Bronchial epithelial cell (primary cell): ENCODE measurements at regions not wholly inside any gene's neighbourhood (a gene's known extent, or its start where the extent isn't known, plus 50 kb on each side); places are given as distances from the start of the nearest gene placed in this dataset.

ENCODE experiments used
- DNase-seq: peaks from one replicate; pipeline ENCODE4 v3.0.0-alpha.2; 2010; ENCODE audit warnings: low read depth
- FAIRE-seq: peaks from 2 replicates; lab custom pipeline; 2011; peaks lifted over from hg19 to GRCh38; lab: Jason Lieb, UNC
- H3K27me3 ChIP-seq: 2 replicates; pipeline ENCODE4 v1.5.1; 2011; ENCODE audit warnings: low read length; ENCODE audit not compliant: control insufficient read depth, insufficient read depth
- H3K36me3 ChIP-seq: 2 replicates; pipeline ENCODE4 v1.5.1; 2011; ENCODE audit warnings: low read length; ENCODE audit not compliant: control insufficient read depth, insufficient read depth
- H3K4me3 ChIP-seq: 2 replicates; pipeline ENCODE4 v1.5.1; 2011; ENCODE audit warnings: mild to moderate bottlenecking, low read depth, low read length, control low read depth
- TF ChIP-seq, protein P1 (sequence below): IDR thresholded peaks from 2 replicates; pipeline ENCODE4 v1.5.1; 2011; ENCODE audit warnings: mild to moderate bottlenecking, moderate library complexity, low read length, control low read depth, inconsistent platforms; ENCODE audit not compliant: insufficient read depth, severe bottlenecking

DNA sequence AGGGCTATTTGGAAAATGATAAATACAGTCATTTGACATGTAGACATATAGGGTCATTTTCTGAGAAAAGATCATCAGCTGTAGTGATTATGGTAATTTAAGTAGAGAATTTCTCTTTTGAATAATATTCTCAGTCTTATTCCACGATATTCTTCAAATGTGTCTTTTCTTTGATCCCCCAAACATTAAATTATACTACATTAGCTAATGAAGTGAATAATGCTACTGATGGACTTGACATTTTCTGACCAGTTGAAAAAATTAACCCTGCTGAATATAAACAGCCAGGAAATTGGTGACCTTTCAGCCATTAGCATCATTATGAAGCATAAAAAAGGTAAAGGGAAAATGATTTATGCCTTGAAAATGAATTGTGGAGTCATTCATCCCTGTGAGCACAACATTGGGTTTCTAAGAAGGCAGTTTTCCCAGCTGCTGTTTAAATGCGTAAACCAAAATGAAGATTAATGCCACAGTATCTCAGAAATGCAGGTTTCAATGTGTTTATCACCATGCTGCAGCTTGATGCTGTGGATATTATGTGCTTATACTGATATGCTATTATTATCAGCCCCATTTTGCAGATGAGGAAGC lies 489.1 kb downstream of the KCTD16 start:
- no peak overlapping the region for H3K4me3 ChIP-seq
- DNase-seq (no peak), FAIRE-seq (no peak)
- no peaks in the 10 kb centered on the region for H3K27me3 ChIP-seq
- H3K36me3 ChIP-seq = no peaks in the 10 kb centered on the region
- TF ChIP-seq, protein P1, sequence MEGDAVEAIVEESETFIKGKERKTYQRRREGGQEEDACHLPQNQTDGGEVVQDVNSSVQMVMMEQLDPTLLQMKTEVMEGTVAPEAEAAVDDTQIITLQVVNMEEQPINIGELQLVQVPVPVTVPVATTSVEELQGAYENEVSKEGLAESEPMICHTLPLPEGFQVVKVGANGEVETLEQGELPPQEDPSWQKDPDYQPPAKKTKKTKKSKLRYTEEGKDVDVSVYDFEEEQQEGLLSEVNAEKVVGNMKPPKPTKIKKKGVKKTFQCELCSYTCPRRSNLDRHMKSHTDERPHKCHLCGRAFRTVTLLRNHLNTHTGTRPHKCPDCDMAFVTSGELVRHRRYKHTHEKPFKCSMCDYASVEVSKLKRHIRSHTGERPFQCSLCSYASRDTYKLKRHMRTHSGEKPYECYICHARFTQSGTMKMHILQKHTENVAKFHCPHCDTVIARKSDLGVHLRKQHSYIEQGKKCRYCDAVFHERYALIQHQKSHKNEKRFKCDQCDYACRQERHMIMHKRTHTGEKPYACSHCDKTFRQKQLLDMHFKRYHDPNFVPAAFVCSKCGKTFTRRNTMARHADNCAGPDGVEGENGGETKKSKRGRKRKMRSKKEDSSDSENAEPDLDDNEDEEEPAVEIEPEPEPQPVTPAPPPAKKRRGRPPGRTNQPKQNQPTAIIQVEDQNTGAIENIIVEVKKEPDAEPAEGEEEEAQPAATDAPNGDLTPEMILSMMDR = no peak

DNA sequence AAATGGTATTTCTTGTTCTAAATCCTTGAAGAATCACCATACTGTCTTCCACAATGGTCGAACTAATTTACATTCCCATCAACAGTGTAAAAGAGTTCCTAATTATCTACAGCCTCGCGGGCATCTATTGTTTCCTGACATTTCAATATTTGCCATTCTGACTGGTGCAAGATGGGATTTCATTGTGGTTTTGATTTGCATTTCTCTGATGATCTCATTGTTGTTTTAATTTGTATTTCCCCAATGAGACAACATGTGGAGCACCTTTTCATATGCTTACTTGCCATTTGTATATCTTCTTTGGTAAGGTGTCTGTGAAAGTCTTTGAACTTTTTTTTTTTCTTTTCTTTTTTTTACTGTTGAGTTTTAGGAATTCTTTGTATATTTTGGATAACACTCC lies 473.6 kb downstream of the KCTD16 start:
- FAIRE-seq (no peak), DNase-seq (no peak)
- H3K36me3 ChIP-seq = no peaks in the 10 kb centered on the region
- TF ChIP-seq, protein P1 = no peak
- H3K4me3 ChIP-seq = no peak overlapping the region
- no peaks in the 10 kb centered on the region for H3K27me3 ChIP-seq

DNA sequence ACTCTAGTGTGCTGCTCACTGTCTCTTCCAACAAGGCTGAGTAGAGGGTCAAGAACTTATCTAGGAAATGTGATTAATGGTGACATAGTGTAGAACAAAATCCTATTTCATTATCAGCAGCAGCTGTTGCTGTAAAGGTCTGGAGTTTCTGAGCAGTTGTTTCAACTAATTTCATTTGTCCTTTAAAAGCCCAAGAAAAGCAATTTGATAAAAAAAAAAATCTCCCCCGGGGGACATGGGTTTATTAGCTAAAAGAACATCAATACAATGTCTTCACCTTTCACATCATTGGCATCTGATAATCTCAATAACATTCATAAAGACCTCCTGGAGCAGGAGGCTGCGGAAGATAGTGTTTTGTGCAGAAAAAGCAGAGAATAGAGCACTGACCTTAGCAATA lies 468.1 kb downstream of the KCTD16 start:
- DNase-seq (no peak), FAIRE-seq (no peak)
- Histone ChIP-seq H3K4me3 (no peak overlapping the region), H3K36me3 (no peaks in the 10 kb centered on the region), H3K27me3 (no peaks in the 10 kb centered on the region)
- TF ChIP-seq, protein P1 = no peak

DNA sequence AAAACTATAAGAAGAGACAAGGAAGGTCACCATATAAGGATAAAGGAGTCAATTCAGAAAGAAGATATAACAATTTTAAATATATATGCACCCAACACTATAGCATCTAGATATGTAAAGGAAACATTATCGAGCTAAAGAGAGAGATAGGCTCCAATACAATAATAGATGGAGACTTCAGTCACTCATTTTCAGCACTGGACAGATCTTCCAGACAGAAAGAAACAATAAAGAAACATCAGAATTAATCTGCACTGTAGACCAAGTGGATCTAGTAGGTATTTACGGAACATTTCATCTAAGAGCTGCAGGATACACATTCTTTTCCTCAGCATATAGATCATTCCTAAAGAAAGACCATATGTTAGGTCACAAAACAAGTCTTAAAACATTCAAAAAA lies 463.5 kb downstream of the KCTD16 start:
- no peak for DNase-seq
- TF ChIP-seq, protein P1 = no peak

DNA sequence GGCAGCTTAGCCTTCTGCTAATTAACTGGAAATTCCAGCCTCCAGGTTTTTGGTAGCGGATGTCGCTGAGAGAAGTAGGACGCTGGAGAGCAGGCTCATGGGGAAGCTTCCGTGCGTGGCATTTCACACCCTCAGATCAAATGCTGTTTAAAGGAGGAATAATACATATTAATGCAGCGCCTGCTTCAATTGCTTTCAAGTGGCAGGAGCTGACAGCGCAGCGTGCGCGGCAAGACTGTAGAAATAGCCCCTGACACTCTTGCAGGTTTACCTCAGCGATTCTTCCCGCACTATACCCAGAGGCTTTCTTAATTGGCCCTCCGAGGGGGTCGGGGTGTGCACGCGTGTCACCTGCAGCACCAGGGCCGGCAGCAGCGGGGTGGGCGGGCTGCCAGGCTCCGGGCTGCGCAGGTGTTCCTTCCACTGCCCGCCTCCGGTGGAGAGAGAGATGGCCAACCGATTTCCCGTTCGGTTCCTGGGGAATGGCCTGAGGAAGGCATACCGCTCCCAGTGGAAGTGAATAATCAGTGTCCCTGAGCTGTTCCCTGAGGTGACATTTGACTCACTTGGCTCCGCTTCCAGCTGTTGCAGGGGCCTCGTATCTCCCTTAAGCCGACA lies 427.9 kb downstream of the KCTD16 start:
- peaks cover 11% of the 10 kb centered on the region for H3K27me3 ChIP-seq
- FAIRE-seq (no peak), DNase-seq (no peak)
- TF ChIP-seq, protein P1 = no peak
- no peaks in the 10 kb centered on the region for H3K36me3 ChIP-seq
- H3K4me3 ChIP-seq = peak overlapping the region; percentile 4

More for the DNA sequence above, 463.5 kb downstream of the KCTD16 start:
- H3K36me3 ChIP-seq = no peaks in the 10 kb centered on the region
- no peaks in the 10 kb centered on the region for H3K27me3 ChIP-seq
- no peak overlapping the region for H3K4me3 ChIP-seq
- FAIRE-seq = no peak
